ENCODE measurements at regions not wholly inside any gene's neighbourhood (a gene's known extent, or its start where the extent isn't known, plus 50 kb on each side); places are given as distances from the start of the nearest gene placed in this dataset.
A peak's percentile ranks its signal among the peaks of the same experiment; 100 is the strongest.
"Not testable (repeated sequence)": the region's sequence is repeated elsewhere in the genome, so short reads cannot be mapped to it uniquely, and the experiment has no call there.

- no peak for DNase-seq (ENCODE audit: low spot score)
These were observed 67.0 kb upstream of the LSAMP start for GRCh38 chr3:116512281-116512680.

GRCh38 chr3:116512931-116513330 is 67.6 kb upstream of the LSAMP start:
- DNase-seq (ENCODE audit: low spot score), result no peak

- DNase-seq (ENCODE audit: low spot score), result no peak
These were observed 70.7 kb upstream of the LSAMP start for GRCh38 chr3:116515973-116516372.

- peak; percentile 6 for DNase-seq (ENCODE audit: low spot score)
These were observed 72.0 kb upstream of the LSAMP start for GRCh38 chr3:116517308-116517707.

- DNase-seq (ENCODE audit: low spot score), result not testable (repeated sequence)
These were observed 73.8 kb upstream of the LSAMP start for GRCh38 chr3:116519101-116519500.

GRCh38 chr3:116519823-116520222 is 74.5 kb upstream of the LSAMP start:
- DNase-seq (ENCODE audit: low spot score), result not testable (repeated sequence)

GRCh38 chr3:116524453-116525210 is 79.3 kb upstream of the LSAMP start:
- DNase-seq (ENCODE audit: low spot score), result no peak

- DNase-seq (ENCODE audit: low spot score), result no peak
These were observed 107.0 kb upstream of the LSAMP start for GRCh38 chr3:116552246-116552645.

GRCh38 chr3:116553355-116553754 is 108.1 kb upstream of the LSAMP start:
- DNase-seq (ENCODE audit: low spot score), result no peak

- DNase-seq (ENCODE audit: low spot score), result no peak
These were observed 116.2 kb upstream of the LSAMP start for GRCh38 chr3:116561529-116561928.

- DNase-seq (ENCODE audit: low spot score), result no peak
These were observed 118.1 kb upstream of the LSAMP start for GRCh38 chr3:116563351-116563750.

- DNase-seq (ENCODE audit: low spot score), result no peak
These were observed 121.2 kb upstream of the LSAMP start for GRCh38 chr3:116566478-116566960.

- DNase-seq (ENCODE audit: low spot score), result peak; percentile 33
These were observed 124.3 kb upstream of the LSAMP start for GRCh38 chr3:116569611-116570010.

GRCh38 chr3:116579840-116580239 is 129.7 kb upstream of the TUSC7 start:
- DNase-seq (ENCODE audit: low spot score), result peak; percentile 17

- DNase-seq (ENCODE audit: low spot score), result no peak
These were observed 123.2 kb upstream of the TUSC7 start for GRCh38 chr3:116586285-116586944.

- no peak for DNase-seq (ENCODE audit: low spot score)
These were observed 118.3 kb upstream of the TUSC7 start for GRCh38 chr3:116591236-116591635.

- DNase-seq (ENCODE audit: low spot score), result no peak
These were observed 108.4 kb upstream of the TUSC7 start for GRCh38 chr3:116601206-116601605.

GRCh38 chr3:116607205-116607604 is 102.4 kb upstream of the TUSC7 start:
- no peak for DNase-seq (ENCODE audit: low spot score)

GRCh38 chr3:116610124-116610523 is 99.5 kb upstream of the TUSC7 start:
- DNase-seq (ENCODE audit: low spot score), result no peak

- DNase-seq (ENCODE audit: low spot score), result peak; percentile 7
These were observed 94.7 kb upstream of the TUSC7 start for GRCh38 chr3:116614795-116615362.

GRCh38 chr3:116618138-116618537 is 91.4 kb upstream of the TUSC7 start:
- DNase-seq (ENCODE audit: low spot score), result no peak

GRCh38 chr3:116618930-116619329 is 90.6 kb upstream of the TUSC7 start:
- DNase-seq (ENCODE audit: low spot score), result no peak

- DNase-seq (ENCODE audit: low spot score), result no peak
These were observed 79.1 kb upstream of the TUSC7 start for GRCh38 chr3:116630494-116630893.
